Upper lobe of right lung (tissue), 1 donor: ENCODE measurements at regions not wholly inside any gene's neighbourhood (a gene's known extent, or its start where the extent isn't known, plus 50 kb on each side); places are given as distances from the start of the nearest gene placed in this dataset.

Source experiments
- ATAC-seq: fragments of 200-7000 bp; cut with Tn5 transposase; one replicate; pipeline ENCODE4 v1.9.1; 2020; ENCODE audit warnings: mild to moderate bottlenecking, moderate library complexity
- DNase-seq: peaks from one replicate; pipeline ENCODE4 v3.0.0-alpha.2; 2020
- H3K27ac ChIP-seq: fragments of 200-600 bp; one replicate; pipeline ENCODE4 v1.8.0; 2022
- H3K27me3 ChIP-seq: fragments of 200-600 bp; one replicate; pipeline ENCODE4 v1.8.0; 2022; ENCODE audit warnings: mild to moderate bottlenecking
- H3K36me3 ChIP-seq: fragments of 200-600 bp; one replicate; pipeline ENCODE4 v1.8.0; 2022
- H3K4me1 ChIP-seq: fragments of 200-600 bp; one replicate; pipeline ENCODE4 v1.8.0; 2022
- H3K4me3 ChIP-seq: fragments of 200-600 bp; one replicate; pipeline ENCODE4 v1.8.0; 2022; ENCODE audit warnings: mild to moderate bottlenecking
- H3K9me3 ChIP-seq: fragments of 200-600 bp; one replicate; pipeline ENCODE4 v1.8.0; 2022
- CTCF ChIP-seq: fragments of 200-600 bp; IDR thresholded peaks from one replicate; pipeline ENCODE4 v1.8.0; 2022; ENCODE audit warnings: antibody characterized with exemption
- intact Hi-C: fragments of 100-400 bp; cut with DNase I; formaldehyde crosslinking; loops from one replicate; pipeline ENCODE4 v1.11.0; 2022
- donor health status: DM: no; HTN: yes; CAD: no; lungs with severe emphysema.

DNA sequence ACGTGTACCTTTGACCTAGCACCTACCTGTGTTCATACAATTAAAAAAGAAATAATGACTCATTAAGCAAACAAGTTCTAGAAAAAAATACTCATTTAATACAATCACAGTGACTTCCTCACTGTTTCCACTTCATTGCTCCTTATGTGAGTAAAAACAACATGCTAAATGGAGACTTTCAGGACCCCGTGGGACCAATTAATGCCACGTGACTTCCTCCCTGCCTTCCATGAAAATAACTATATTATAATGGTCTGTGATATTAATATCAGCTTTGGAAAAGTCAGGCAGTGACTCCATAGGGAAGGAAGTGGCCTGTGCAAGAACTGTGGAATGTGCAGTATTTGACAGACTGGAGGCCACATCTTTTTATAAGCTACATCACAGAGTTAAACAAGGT lies 337.8 kb downstream of the HLX start:
- intact Hi-C loops, result no loop called here
- ATAC-seq, result no peak
- TF ChIP-seq CTCF, result no peak
- no peaks in the 10 kb centered on the region for H3K27me3 ChIP-seq
- no peaks in the 10 kb centered on the region for H3K36me3 ChIP-seq
- H3K4me1 ChIP-seq, result no peaks in the 10 kb centered on the region
- no peak overlapping the region for H3K4me3 ChIP-seq
- DNase-seq, result no peak
- no peak overlapping the region for H3K27ac ChIP-seq
- no peaks in the 10 kb centered on the region for H3K9me3 ChIP-seq

- intact Hi-C loops, result no loop called here
- Histone ChIP-seq H3K27ac (no peak overlapping the region), H3K4me3 (no peak overlapping the region), H3K27me3 (no peaks in the 10 kb centered on the region), H3K9me3 (peaks cover 16% of the 10 kb centered on the region), H3K36me3 (no peaks in the 10 kb centered on the region), H3K4me1 (no peaks in the 10 kb centered on the region)
- ATAC-seq, result no peak
- no peak for DNase-seq
- TF ChIP-seq CTCF, result no peak
These were observed 344.0 kb downstream of the HLX start for GRCh38 chr1:221223281-221223680.

GRCh38 chr1:221227460-221227859 lies 348.2 kb downstream of the HLX start:
- Histone ChIP-seq H3K9me3 (peaks cover 16% of the 10 kb centered on the region), H3K4me1 (no peaks in the 10 kb centered on the region), H3K27ac (no peak overlapping the region), H3K4me3 (no peak overlapping the region), H3K36me3 (no peaks in the 10 kb centered on the region), H3K27me3 (no peaks in the 10 kb centered on the region)
- intact Hi-C loops, result no loop called here
- no peak for TF ChIP-seq CTCF
- DNase-seq (no peak), ATAC-seq (no peak)

DNA sequence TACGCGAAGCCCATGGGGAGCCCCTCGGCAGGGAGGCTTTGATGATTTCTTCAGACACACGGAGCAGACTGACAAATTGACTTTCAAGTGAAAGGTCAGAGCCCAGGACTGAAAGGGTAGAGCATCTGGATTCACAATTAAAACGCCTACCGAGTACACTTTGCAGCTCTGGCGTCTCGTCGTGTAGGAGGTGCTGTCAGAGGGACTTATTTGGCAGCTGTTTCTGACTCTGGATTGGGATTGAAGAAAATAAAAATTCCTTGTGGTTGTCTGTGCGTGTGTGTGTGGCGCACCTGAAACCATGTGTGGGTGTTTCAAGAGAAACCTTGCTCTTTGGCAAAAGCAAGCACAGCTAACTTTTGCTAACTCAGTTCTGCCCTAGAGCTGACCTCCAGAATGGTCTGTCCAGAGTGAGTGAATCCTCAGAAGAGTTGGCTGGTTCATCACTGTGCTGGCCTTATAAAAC lies 348.7 kb downstream of the HLX start:
- ATAC-seq (no peak), DNase-seq (no peak)
- no peak overlapping the region for H3K27ac ChIP-seq
- H3K4me3 ChIP-seq, result no peak overlapping the region
- H3K9me3 ChIP-seq, result peaks cover 12% of the 10 kb centered on the region
- H3K27me3 ChIP-seq, result no peaks in the 10 kb centered on the region
- no peaks in the 10 kb centered on the region for H3K4me1 ChIP-seq
- no peak for TF ChIP-seq CTCF
- H3K36me3 ChIP-seq, result no peaks in the 10 kb centered on the region
- intact Hi-C loops, result no loop called here

GRCh38 chr1:221228594-221228993 lies 349.4 kb downstream of the HLX start:
- DNase-seq, result no peak
- Histone ChIP-seq H3K27ac (no peak overlapping the region), H3K4me1 (no peaks in the 10 kb centered on the region), H3K9me3 (peaks cover 5% of the 10 kb centered on the region), H3K4me3 (no peak overlapping the region), H3K36me3 (no peaks in the 10 kb centered on the region), H3K27me3 (no peaks in the 10 kb centered on the region)
- no peak for ATAC-seq
- no peak for TF ChIP-seq CTCF
- intact Hi-C loops, result no loop called here

GRCh38 chr1:221230605-221231004 lies 351.4 kb downstream of the HLX start:
- H3K27ac ChIP-seq, result no peak overlapping the region
- intact Hi-C loops, result no loop called here
- H3K36me3 ChIP-seq, result no peaks in the 10 kb centered on the region
- no peaks in the 10 kb centered on the region for H3K27me3 ChIP-seq
- no peak for ATAC-seq
- no peak for TF ChIP-seq CTCF
- H3K4me3 ChIP-seq, result no peak overlapping the region
- H3K4me1 ChIP-seq, result no peaks in the 10 kb centered on the region
- no peak for DNase-seq
- H3K9me3 ChIP-seq, result no peaks in the 10 kb centered on the region
